Trophoblast cell (in vitro differentiated cells and primary cell): ENCODE measurements at regions not wholly inside any gene's neighbourhood (a gene's known extent, or its start where the extent isn't known, plus 50 kb on each side); places are given as distances from the start of the nearest gene placed in this dataset.

Experiments
- DNase-seq, 2 donors: peaks; one replicate each; pipeline ENCODE4 v3.0.0-alpha.2; 2016
- H2AFZ ChIP-seq: 2 replicates; pipeline ENCODE4 v1.6.1; 2013; ENCODE audit warnings: low read length, moderate library complexity, mild to moderate bottlenecking; ENCODE audit not compliant: insufficient read depth, poor library complexity
- H2AK5ac ChIP-seq: 2 replicates; pipeline ENCODE4 v1.6.1; 2013; ENCODE audit warnings: mild to moderate bottlenecking, low read length
- H2BK120ac ChIP-seq: 2 replicates; pipeline ENCODE4 v1.6.1; 2013; ENCODE audit warnings: low read length, mild to moderate bottlenecking, moderate library complexity; ENCODE audit not compliant: insufficient read depth, poor library complexity
- H2BK12ac ChIP-seq: 2 replicates; pipeline ENCODE4 v1.6.1; 2013; ENCODE audit warnings: mild to moderate bottlenecking, low read length, moderate library complexity
- H2BK5ac ChIP-seq: 2 replicates; pipeline ENCODE4 v1.6.1; 2013; ENCODE audit warnings: low read length, low read depth, moderate library complexity, mild to moderate bottlenecking; ENCODE audit not compliant: poor library complexity
- H3K14ac ChIP-seq: 2 replicates; pipeline ENCODE4 v1.6.1; 2013; ENCODE audit warnings: mild to moderate bottlenecking, low read length
- H3K18ac ChIP-seq: 2 replicates; pipeline ENCODE4 v1.6.1; 2013; ENCODE audit warnings: mild to moderate bottlenecking, low read length
- H3K23ac ChIP-seq: 2 replicates; pipeline ENCODE4 v1.6.1; 2013; ENCODE audit warnings: low read length
- H3K27ac ChIP-seq: 2 replicates; pipeline ENCODE4 v1.5.1; 2013; ENCODE audit warnings: low read depth, mild to moderate bottlenecking, inconsistent platforms, low read length, moderate library complexity
- H3K27me3 ChIP-seq: 2 replicates; pipeline ENCODE4 v1.6.1; 2013; ENCODE audit warnings: inconsistent platforms, mild to moderate bottlenecking, low read length, moderate library complexity; ENCODE audit not compliant: insufficient read depth
- H3K36me3 ChIP-seq, 2 experiments: 1 replicate in 1 of 2; 2 replicates in 1 of 2; pipeline ENCODE4 v1.6.1; 2013; ENCODE audit warnings: low read length in 2 of 2, mild to moderate bottlenecking in 2 of 2, moderate library complexity in 1 of 2; ENCODE audit not compliant: insufficient read depth in 2 of 2, control insufficient read depth in 1 of 2
- H3K4ac ChIP-seq: 2 replicates; pipeline ENCODE4 v1.6.1; 2013; ENCODE audit warnings: low read depth, mild to moderate bottlenecking, low read length, moderate library complexity
- H3K4me1 ChIP-seq, 2 experiments: 1 replicate in 1 of 2; 2 replicates in 1 of 2; pipeline ENCODE4 v1.6.1; 2013; ENCODE audit warnings: low read length in 2 of 2, mild to moderate bottlenecking in 2 of 2, moderate library complexity in 1 of 2; ENCODE audit not compliant: insufficient read depth in 2 of 2, control insufficient read depth in 1 of 2
- H3K4me2 ChIP-seq: 2 replicates; pipeline ENCODE4 v1.6.1; 2013; ENCODE audit warnings: inconsistent platforms, mild to moderate bottlenecking, low read length, moderate library complexity
- H3K4me3 ChIP-seq: 2 replicates; pipeline ENCODE4 v1.5.1; 2013; ENCODE audit warnings: mild to moderate bottlenecking, low read depth, low read length, inconsistent platforms
- H3K79me1 ChIP-seq: one replicate; pipeline ENCODE4 v1.6.1; 2013; ENCODE audit warnings: low read length
- H3K79me2 ChIP-seq: 2 replicates; pipeline ENCODE4 v1.6.1; 2013; ENCODE audit warnings: low read length, mild to moderate bottlenecking; ENCODE audit not compliant: control insufficient read depth, insufficient read depth, poor library complexity
- H3K9ac ChIP-seq: 2 replicates; pipeline ENCODE4 v1.6.1; 2013; ENCODE audit warnings: mild to moderate bottlenecking, low read length
- H3K9me3 ChIP-seq: 2 replicates; pipeline ENCODE4 v1.6.1; 2013; ENCODE audit warnings: low read depth, mild to moderate bottlenecking, control low read depth, inconsistent platforms, low read length; ENCODE audit not compliant: insufficient read depth
- H4K12ac ChIP-seq: 2 replicates; pipeline ENCODE4 v1.6.1; 2013; ENCODE audit warnings: low read depth, mild to moderate bottlenecking, low read length, moderate library complexity
- H4K8ac ChIP-seq: 2 replicates; pipeline ENCODE4 v1.6.1; 2013; ENCODE audit warnings: low read depth, mild to moderate bottlenecking, low read length, moderate library complexity
- H4K91ac ChIP-seq: one replicate; pipeline ENCODE4 v1.6.1; 2013; ENCODE audit warnings: low read depth, mild to moderate bottlenecking, low read length, moderate library complexity
- WGBS: extraction: QIAGEN DNeasy Blood & Tissue Kit; methylation state at CpG from one replicate; pipeline ENCODE4 v1.1.7; 2013; ENCODE audit warnings: missing lambda C conversion rate; ENCODE audit not compliant: insufficient read length, insufficient coverage; ENCODE audit errors: extremely low coverage; 5-methylcytosine and 5-hydroxymethylcytosine counted together

DNA sequence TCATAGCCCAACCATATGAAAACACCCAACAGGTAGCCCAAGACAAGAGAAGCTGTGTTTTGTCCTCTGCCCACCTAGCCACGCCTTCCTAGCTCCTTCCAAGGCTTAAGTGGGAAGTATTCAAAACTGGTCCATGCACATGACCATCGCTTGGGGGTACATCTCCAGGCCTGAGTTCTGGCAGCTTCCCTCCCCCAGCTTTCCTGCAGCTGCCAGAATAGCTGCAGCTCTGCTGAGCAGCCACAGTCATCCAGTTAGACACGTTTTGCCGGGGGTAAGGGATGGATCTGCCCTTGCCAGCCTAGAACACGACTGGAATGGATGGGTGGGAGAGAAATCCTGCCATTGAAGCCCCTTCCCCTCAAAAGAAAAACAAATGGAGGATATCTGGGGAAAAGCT lies 166.8 kb downstream of the NRP2 start:
- Histone ChIP-seq H4K91ac (no peak overlapping the region), H2BK5ac (no peak overlapping the region), H4K8ac (no peak overlapping the region), H3K4me3 (no peak overlapping the region), H3K18ac (no peak overlapping the region), H3K79me1 (peaks cover 14% of the 10 kb centered on the region), H3K9ac (no peak overlapping the region), H3K4me1 (peaks cover 18 to 25% of the 10 kb centered on the region in 2 experiments), H3K27me3 (no peaks in the 10 kb centered on the region), H3K23ac (no peak overlapping the region), H3K4ac (no peak overlapping the region), H2BK12ac (peak overlapping the region; percentile 52), H3K4me2 (peak overlapping the region; percentile 29), H2AFZ (no peak overlapping the region), H3K36me3 (no peaks in the 10 kb centered on the region), H3K9me3 (no peaks in the 10 kb centered on the region), H4K12ac (no peak overlapping the region), H3K79me2 (peaks cover 3% of the 10 kb centered on the region), H3K14ac (no peak overlapping the region), H2AK5ac (no peak overlapping the region), H3K27ac (peak overlapping the region; percentile 63), H2BK120ac (peak overlapping the region; percentile 84)
- WGBS: no CpG with 5 or more reads among the region's 5 CpGs
- DNase-seq: no peak

DNA sequence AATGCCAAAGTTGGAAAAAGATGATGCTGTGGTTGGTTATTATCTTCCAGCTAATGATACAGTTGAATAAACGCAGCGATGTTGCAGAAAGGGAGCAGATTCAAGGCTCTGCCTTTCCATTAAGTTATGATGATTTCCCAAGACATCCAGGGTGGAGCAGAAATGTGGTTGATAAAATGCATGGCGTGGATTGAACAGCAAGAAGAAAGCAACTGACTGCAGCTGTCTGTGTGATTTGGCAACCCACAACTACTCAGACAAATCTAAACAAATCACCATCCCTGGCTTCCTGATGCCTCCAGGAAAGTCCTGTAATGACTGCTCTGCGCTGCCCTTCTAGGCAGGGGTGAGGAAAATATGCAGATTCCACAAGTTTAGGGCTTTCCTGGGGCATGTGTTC lies 166.3 kb downstream of the NRP2 start:
- Histone ChIP-seq H3K79me2 (peaks cover 3% of the 10 kb centered on the region), H3K9ac (no peak overlapping the region), H3K27me3 (no peaks in the 10 kb centered on the region), H4K8ac (no peak overlapping the region), H3K14ac (no peak overlapping the region), H4K91ac (no peak overlapping the region), H3K23ac (no peak overlapping the region), H3K4me1 (peaks cover 18 to 25% of the 10 kb centered on the region in 2 experiments), H2BK120ac (no peak overlapping the region), H3K36me3 (no peaks in the 10 kb centered on the region), H3K9me3 (no peaks in the 10 kb centered on the region), H3K4me3 (no peak overlapping the region), H2AK5ac (no peak overlapping the region), H2BK12ac (peak overlapping the region; percentile 27), H3K18ac (no peak overlapping the region), H2BK5ac (no peak overlapping the region), H4K12ac (no peak overlapping the region), H3K4ac (no peak overlapping the region), H3K79me1 (peaks cover 14% of the 10 kb centered on the region), H2AFZ (no peak overlapping the region), H3K27ac (peak overlapping the region; percentile 24), H3K4me2 (no peak overlapping the region)
- no CpG with 5 or more reads among the region's 4 CpGs for WGBS
- peak in 1 of 2 donors; percentile 7 for DNase-seq
